ENCODE measurements at regions not wholly inside any gene's neighbourhood (a gene's known extent, or its start where the extent isn't known, plus 50 kb on each side); places are given as distances from the start of the nearest gene placed in this dataset.

- Histone ChIP-seq H4K8ac (ENCODE audit: extremely low read depth, insufficient read depth, low read length) (no peak overlapping the region), H3K4ac (replicated peaks; ENCODE audit: insufficient read length, low read depth, low read length) (no peak overlapping the region), H2BK12ac (ENCODE audit: low read depth, low read length) (no peak overlapping the region), H3K79me1 (ENCODE audit: low read depth, low read length) (no peaks in the 10 kb centered on the region), H3K27ac (ENCODE audit: low read depth, low read length) (no peak overlapping the region), H3K23ac (ENCODE audit: insufficient read length) (no peak overlapping the region), H2AFZ (ENCODE audit: low read length) (no peak overlapping the region), H3K56ac (replicated peaks; ENCODE audit: insufficient read length, low read depth, low read length) (no peak overlapping the region), H2BK120ac (replicated peaks; ENCODE audit: low read depth, low read length) (no peak overlapping the region), H3K23me2 (ENCODE audit: low read depth, low read length) (no peaks in the 10 kb centered on the region), H2BK5ac (ENCODE audit: low read depth, low read length) (no peak overlapping the region), H3K4me3 (ENCODE audit: extremely low read depth in 1 of 4, insufficient read depth in 2 of 4, low read depth in 3 of 4, low read length in 4 of 4) (no peak overlapping the region), H4K91ac (replicated peaks; ENCODE audit: insufficient read length, low read length) (no peak overlapping the region), H3K79me2 (ENCODE audit: control insufficient read depth in 1 of 2, insufficient read depth in 2 of 2, low read length in 2 of 2) (no peaks in the 10 kb centered on the region), H2BK20ac (ENCODE audit: low read length) (no peak overlapping the region), H2BK15ac (ENCODE audit: low read length) (no peak overlapping the region), H3K4me2 (ENCODE audit: insufficient read depth in 1 of 2, low read depth in 2 of 2, low read length in 2 of 2) (no peak overlapping the region), H2AK5ac (ENCODE audit: low read depth, low read length) (no peak overlapping the region), H3K36me3 (ENCODE audit: control insufficient read depth in 2 of 4, insufficient read depth in 4 of 4, low read length in 3 of 4) (no peaks in the 10 kb centered on the region), H3K9me3 (ENCODE audit: insufficient read depth in 2 of 2, low read depth in 1 of 2, low read length in 1 of 2) (no peaks in the 10 kb centered on the region), H4K20me1 (replicated peaks in 1 of 2; ENCODE audit: control insufficient read depth in 1 of 2, insufficient read depth in 2 of 2, low read length in 2 of 2) (no peaks in the 10 kb centered on the region), H3K4me1 (replicated peaks in 1 of 4; ENCODE audit: control insufficient read depth in 3 of 4, insufficient read depth in 4 of 4, low read length in 3 of 4) (peaks cover 2 to 10% (median 5%) of the 10 kb centered on the region in 4 experiments; a peak in 6 of 7 replicates), H3K18ac (ENCODE audit: extremely low read depth, low read length) (no peak overlapping the region), H3K9ac (replicated peaks in 1 of 4; ENCODE audit: extremely low read depth in 1 of 4, low read depth in 3 of 4, low read length in 3 of 4) (no peak overlapping the region), H3K14ac (ENCODE audit: insufficient read length) (no peak overlapping the region), H3K27me3 (replicated peaks in 1 of 4; ENCODE audit: control insufficient read depth in 3 of 4, extremely low read depth in 1 of 4, insufficient read depth in 3 of 4, low read length in 3 of 4) (peaks cover 0 to 9% (median 3%) of the 10 kb centered on the region in 4 experiments; a peak in 5 of 7 replicates), H4K5ac (ENCODE audit: insufficient read length, low read depth, low read length) (no peak overlapping the region)
- DNase-seq (ENCODE audit: low read depth in 1 of 2, low spot score in 2 of 2) (no peak), FAIRE-seq (no peak)
- POLR2A ChIA-PET (ENCODE audit: partially characterized antibody): interaction anchor here (1.2 kb wide), 1 partner anchor 76 kb away, joined by 3 read pairs; no protein-coding TSS in a partner anchor
- CTCF ChIA-PET (ENCODE audit: partially characterized antibody): interaction anchor here (0.8 to 1.7 kb wide), 3 partner anchors 10 to 20 kb away, joined by 3 read pairs; no protein-coding TSS in a partner anchor
- peak; percentile 61; the same call in 1 of the 2 replicates for TF ChIP-seq TCF12 (IDR thresholded peaks at IDR 0.05; ENCODE audit: low read depth, low read length)
- no peak for TF ChIP-seq SIRT6 (IDR thresholded peaks at IDR 0.05; ENCODE audit: low read length)
- no peak for TF ChIP-seq SP4 (IDR thresholded peaks at IDR 0.05; ENCODE audit: low read length)
- TF ChIP-seq, protein P1, sequence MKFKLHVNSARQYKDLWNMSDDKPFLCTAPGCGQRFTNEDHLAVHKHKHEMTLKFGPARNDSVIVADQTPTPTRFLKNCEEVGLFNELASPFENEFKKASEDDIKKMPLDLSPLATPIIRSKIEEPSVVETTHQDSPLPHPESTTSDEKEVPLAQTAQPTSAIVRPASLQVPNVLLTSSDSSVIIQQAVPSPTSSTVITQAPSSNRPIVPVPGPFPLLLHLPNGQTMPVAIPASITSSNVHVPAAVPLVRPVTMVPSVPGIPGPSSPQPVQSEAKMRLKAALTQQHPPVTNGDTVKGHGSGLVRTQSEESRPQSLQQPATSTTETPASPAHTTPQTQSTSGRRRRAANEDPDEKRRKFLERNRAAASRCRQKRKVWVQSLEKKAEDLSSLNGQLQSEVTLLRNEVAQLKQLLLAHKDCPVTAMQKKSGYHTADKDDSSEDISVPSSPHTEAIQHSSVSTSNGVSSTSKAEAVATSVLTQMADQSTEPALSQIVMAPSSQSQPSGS (IDR thresholded peaks at IDR 0.05; ENCODE audit: low read length): no peak
- TF ChIP-seq CBX5 (IDR thresholded peaks at IDR 0.05; ENCODE audit: low read depth, low read length): no peak
- no peak for TF ChIP-seq EGR1 (IDR thresholded peaks at IDR 0.05; ENCODE audit: borderline replicate concordance, low read depth, low read length)
- TF ChIP-seq SP1 (IDR thresholded peaks at IDR 0.05; ENCODE audit: low read depth, low read length): 0 out of 2 replicates have a peak, but pooled peaks have one; percentile 8
- no peak for TF ChIP-seq ZNF274 (IDR thresholded peaks at IDR 0.05; ENCODE audit: borderline replicate concordance, extremely low read depth, low read length)
- TF ChIP-seq CHD1 (IDR thresholded peaks at IDR 0.05; ENCODE audit: low read depth, low read length): no peak
- TF ChIP-seq, protein P2, sequence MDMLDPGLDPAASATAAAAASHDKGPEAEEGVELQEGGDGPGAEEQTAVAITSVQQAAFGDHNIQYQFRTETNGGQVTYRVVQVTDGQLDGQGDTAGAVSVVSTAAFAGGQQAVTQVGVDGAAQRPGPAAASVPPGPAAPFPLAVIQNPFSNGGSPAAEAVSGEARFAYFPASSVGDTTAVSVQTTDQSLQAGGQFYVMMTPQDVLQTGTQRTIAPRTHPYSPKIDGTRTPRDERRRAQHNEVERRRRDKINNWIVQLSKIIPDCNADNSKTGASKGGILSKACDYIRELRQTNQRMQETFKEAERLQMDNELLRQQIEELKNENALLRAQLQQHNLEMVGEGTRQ (IDR thresholded peaks at IDR 0.05; ENCODE audit: low read length): no peak
- no peak for TF ChIP-seq YY1 (IDR thresholded peaks at IDR 0.05; ENCODE audit: low read depth, low read length)
- no peak for TF ChIP-seq GABPA (IDR thresholded peaks at IDR 0.05; ENCODE audit: borderline replicate concordance, insufficient read depth, low read length)
- TF ChIP-seq TEAD4 (IDR thresholded peaks at IDR 0.05; ENCODE audit: low read depth, low read length): no peak; the same call in 1 of the 2 replicates
- TF ChIP-seq KDM1A (IDR thresholded peaks at IDR 0.05; ENCODE audit: borderline replicate concordance, low read length): no peak
These were observed 195.7 kb upstream of the ADGRL2 start for GRCh38 chr1:81605023-81605422.

Data from H1 (cell line).